KMS-11 (cell line): ENCODE measurements at regions not wholly inside any gene's neighbourhood (a gene's known extent, or its start where the extent isn't known, plus 50 kb on each side); places are given as distances from the start of the nearest gene placed in this dataset.

ENCODE experiments used
- H2AFZ ChIP-seq: fragments of 200-600 bp; sonication (generic); 2 replicates; pipeline ENCODE4 v1.6.1; 2016; ENCODE audit warnings: antibody characterized with exemption, mixed run types, low read depth
- H3K27ac ChIP-seq: fragments of 200-600 bp; sonication (generic); 2 replicates; pipeline ENCODE4 v1.6.1; 2016; ENCODE audit warnings: mild to moderate bottlenecking, mixed run types
- H3K27me3 ChIP-seq: fragments of 200-600 bp; sonication (generic); 2 replicates; pipeline ENCODE4 v1.6.1; 2017; ENCODE audit warnings: mild to moderate bottlenecking, low read depth, mixed run types, moderate library complexity; ENCODE audit not compliant: insufficient read depth
- H3K36me3 ChIP-seq: fragments of 200-600 bp; sonication (generic); 2 replicates; pipeline ENCODE4 v1.6.1; 2017; ENCODE audit warnings: mild to moderate bottlenecking, mixed run types; ENCODE audit not compliant: insufficient read depth
- H3K4me1 ChIP-seq: fragments of 200-600 bp; sonication (generic); 2 replicates; pipeline ENCODE4 v1.6.1; 2016; ENCODE audit warnings: mild to moderate bottlenecking, low read depth, mixed run types; ENCODE audit not compliant: poor library complexity, severe bottlenecking
- H3K4me2 ChIP-seq: fragments of 200-600 bp; sonication (generic); 2 replicates; pipeline ENCODE4 v1.7.0; 2016; ENCODE audit warnings: mild to moderate bottlenecking, mixed run types
- H3K4me3 ChIP-seq: fragments of 200-600 bp; sonication (generic); IDR thresholded peaks from 2 replicates; pipeline ENCODE4 v1.6.1; 2017; ENCODE audit warnings: low read depth, low read length, mixed read lengths; ENCODE audit not compliant: insufficient read depth
- H3K79me2 ChIP-seq: fragments of 200-600 bp; sonication (generic); 2 replicates; pipeline ENCODE4 v1.6.1; 2016; ENCODE audit warnings: low read depth, mixed run types; ENCODE audit not compliant: insufficient read depth
- H3K9ac ChIP-seq: fragments of 200-600 bp; sonication (generic); 2 replicates; pipeline ENCODE4 v1.6.1; 2016; ENCODE audit warnings: mild to moderate bottlenecking, mixed run types
- H4K20me1 ChIP-seq: fragments of 200-600 bp; sonication (generic); 2 replicates; pipeline ENCODE4 v1.6.1; 2016; ENCODE audit warnings: mild to moderate bottlenecking, mixed run types; ENCODE audit not compliant: insufficient read depth
- TF ChIP-seq, protein P1 (sequence below): fragments of 200-600 bp; sonication (generic); conservative IDR thresholded peaks from 2 replicates; pipeline ENCODE4 v1.6.1; 2017; ENCODE audit warnings: low read depth, mild to moderate bottlenecking, antibody characterized with exemption, low read length, moderate library complexity, mixed read lengths

DNA sequence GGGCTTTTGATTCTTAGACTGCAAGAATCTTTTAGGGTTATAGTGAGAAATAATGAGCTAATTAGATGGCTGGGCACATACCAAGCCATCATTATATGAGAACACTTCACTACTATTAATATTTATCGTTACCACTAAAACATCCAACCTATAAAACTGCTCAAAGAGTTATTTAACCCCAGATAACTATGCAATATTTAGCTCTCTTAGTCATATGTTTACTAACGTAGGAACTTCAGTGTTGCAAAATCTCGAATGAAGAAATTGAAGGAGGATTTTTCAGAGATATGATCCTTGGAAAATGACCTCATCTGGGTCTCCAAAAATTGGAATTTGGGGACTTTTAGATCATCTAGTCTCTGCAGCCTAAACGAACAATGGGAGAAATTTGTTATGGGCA, 265.0 kb upstream of the RPS6KA3 start:
- no peak overlapping the region for H3K27ac ChIP-seq
- H3K36me3 ChIP-seq: no peaks in the 10 kb centered on the region
- no peaks in the 10 kb centered on the region for H4K20me1 ChIP-seq
- H3K27me3 ChIP-seq: no peaks in the 10 kb centered on the region
- no peak overlapping the region for H3K9ac ChIP-seq
- H3K79me2 ChIP-seq: no peaks in the 10 kb centered on the region
- no peak overlapping the region for H3K4me3 ChIP-seq
- H2AFZ ChIP-seq: no peak overlapping the region
- peaks cover 11% of the 10 kb centered on the region for H3K4me1 ChIP-seq
- H3K4me2 ChIP-seq: no peak overlapping the region
- TF ChIP-seq, protein P1, sequence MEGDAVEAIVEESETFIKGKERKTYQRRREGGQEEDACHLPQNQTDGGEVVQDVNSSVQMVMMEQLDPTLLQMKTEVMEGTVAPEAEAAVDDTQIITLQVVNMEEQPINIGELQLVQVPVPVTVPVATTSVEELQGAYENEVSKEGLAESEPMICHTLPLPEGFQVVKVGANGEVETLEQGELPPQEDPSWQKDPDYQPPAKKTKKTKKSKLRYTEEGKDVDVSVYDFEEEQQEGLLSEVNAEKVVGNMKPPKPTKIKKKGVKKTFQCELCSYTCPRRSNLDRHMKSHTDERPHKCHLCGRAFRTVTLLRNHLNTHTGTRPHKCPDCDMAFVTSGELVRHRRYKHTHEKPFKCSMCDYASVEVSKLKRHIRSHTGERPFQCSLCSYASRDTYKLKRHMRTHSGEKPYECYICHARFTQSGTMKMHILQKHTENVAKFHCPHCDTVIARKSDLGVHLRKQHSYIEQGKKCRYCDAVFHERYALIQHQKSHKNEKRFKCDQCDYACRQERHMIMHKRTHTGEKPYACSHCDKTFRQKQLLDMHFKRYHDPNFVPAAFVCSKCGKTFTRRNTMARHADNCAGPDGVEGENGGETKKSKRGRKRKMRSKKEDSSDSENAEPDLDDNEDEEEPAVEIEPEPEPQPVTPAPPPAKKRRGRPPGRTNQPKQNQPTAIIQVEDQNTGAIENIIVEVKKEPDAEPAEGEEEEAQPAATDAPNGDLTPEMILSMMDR: no peak

DNA sequence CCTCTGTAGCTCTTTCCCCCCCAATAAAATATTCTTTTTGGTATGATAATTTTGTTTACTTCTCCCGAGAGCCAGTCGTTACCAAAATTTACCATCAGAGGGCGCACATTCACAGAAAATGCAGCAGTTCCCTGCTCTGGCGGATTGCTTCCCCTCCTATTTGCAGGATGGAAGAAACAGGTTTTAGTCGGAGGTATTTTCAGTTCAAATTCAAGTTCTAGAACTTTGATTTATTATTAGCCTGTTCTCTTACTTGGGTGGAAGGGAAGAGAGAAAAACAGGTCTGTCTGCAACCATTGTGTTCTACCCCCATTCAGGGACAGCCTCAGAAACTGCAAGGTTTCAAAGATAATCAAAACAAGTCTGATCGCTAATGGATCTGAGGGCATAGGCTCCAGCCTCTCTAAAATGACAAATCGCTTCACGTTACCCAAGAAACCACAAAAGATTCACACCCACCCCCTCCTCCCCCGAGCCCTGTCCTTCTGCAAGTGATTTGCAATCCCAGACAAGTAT, 263.8 kb upstream of the RPS6KA3 start:
- no peak overlapping the region for H3K4me3 ChIP-seq
- H3K9ac ChIP-seq: no peak overlapping the region
- TF ChIP-seq, protein P1: peak; percentile 82
- no peaks in the 10 kb centered on the region for H3K79me2 ChIP-seq
- no peaks in the 10 kb centered on the region for H3K27me3 ChIP-seq
- H3K4me2 ChIP-seq: peak overlapping the region; percentile 13; the same call in 1 of the 2 replicates
- H2AFZ ChIP-seq: peak overlapping the region; percentile 51
- peaks cover 11% of the 10 kb centered on the region for H3K4me1 ChIP-seq
- H3K36me3 ChIP-seq: no peaks in the 10 kb centered on the region
- H4K20me1 ChIP-seq: no peaks in the 10 kb centered on the region
- no peak overlapping the region for H3K27ac ChIP-seq

DNA sequence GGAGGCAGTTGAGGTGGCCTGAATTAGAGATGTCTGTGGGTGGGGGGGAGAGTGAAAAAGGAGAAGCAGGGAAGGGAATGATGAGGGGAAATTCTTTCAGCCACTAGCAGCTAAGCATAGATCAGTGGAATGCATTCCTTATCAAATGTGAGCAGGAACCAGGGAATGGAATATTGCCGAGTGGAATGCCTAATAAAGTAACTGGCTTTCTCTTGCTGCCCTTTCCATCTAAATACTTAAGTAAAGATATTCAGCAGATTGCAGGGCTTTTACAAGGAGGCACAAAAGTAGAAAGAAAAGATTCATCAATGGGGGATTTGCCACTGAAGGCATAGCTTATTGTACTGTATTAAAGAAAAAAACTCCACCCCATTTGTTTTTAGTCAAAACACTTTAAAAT, 263.0 kb upstream of the RPS6KA3 start:
- no peak overlapping the region for H3K4me3 ChIP-seq
- H3K27me3 ChIP-seq: no peaks in the 10 kb centered on the region
- H3K4me1 ChIP-seq: peaks cover 13% of the 10 kb centered on the region
- TF ChIP-seq, protein P1: no peak
- no peaks in the 10 kb centered on the region for H4K20me1 ChIP-seq
- H3K4me2 ChIP-seq: no peak overlapping the region
- no peaks in the 10 kb centered on the region for H3K79me2 ChIP-seq
- H2AFZ ChIP-seq: no peak overlapping the region
- H3K27ac ChIP-seq: no peak overlapping the region
- H3K9ac ChIP-seq: no peak overlapping the region
- no peaks in the 10 kb centered on the region for H3K36me3 ChIP-seq

DNA sequence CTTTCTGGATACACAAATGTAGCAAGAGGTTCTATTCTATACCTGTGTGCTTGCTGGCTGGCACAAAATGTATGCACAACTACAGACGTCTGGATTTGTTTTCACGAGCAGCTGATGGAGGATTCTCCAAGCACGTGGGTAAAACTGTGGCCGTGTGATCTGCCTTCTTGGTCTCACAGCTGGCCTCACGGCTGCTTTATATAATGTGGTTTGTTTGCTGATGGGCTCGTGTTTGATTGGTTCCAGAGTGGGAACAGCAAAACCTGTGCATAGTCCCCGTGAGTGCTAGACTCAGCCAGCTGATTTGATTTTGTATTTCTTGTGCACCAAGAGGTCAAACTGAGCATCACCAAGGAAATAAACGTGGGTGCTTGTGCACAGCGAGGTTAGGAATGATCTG, 262.6 kb upstream of the RPS6KA3 start:
- H3K27me3 ChIP-seq: no peaks in the 10 kb centered on the region
- H3K79me2 ChIP-seq: no peaks in the 10 kb centered on the region
- H3K4me1 ChIP-seq: peaks cover 17% of the 10 kb centered on the region
- H3K36me3 ChIP-seq: no peaks in the 10 kb centered on the region
- no peak overlapping the region for H3K27ac ChIP-seq
- no peaks in the 10 kb centered on the region for H4K20me1 ChIP-seq
- H3K9ac ChIP-seq: no peak overlapping the region
- H3K4me2 ChIP-seq: no peak overlapping the region
- no peak overlapping the region for H3K4me3 ChIP-seq
- TF ChIP-seq, protein P1: no peak
- no peak overlapping the region for H2AFZ ChIP-seq
